GM21825 (cell line): ENCODE measurements at regions not wholly inside any gene's neighbourhood (a gene's known extent, or its start where the extent isn't known, plus 50 kb on each side); places are given as distances from the start of the nearest gene placed in this dataset.
"Not testable (repeated sequence)": the region's sequence is repeated elsewhere in the genome, so short reads cannot be mapped to it uniquely, and the experiment has no call there.

Source experiments
- ATAC-seq: cut with Tn5 transposase; IDR thresholded peaks from one replicate; pipeline ENCODE4 v1.9.1; 2021; ENCODE audit warnings: mild to moderate bottlenecking, moderate library complexity; ENCODE audit not compliant: unreplicated experiment

GRCh38 chr2:185475914-185476313 lies 262.7 kb upstream of the FSIP2 start:
- ATAC-seq: no peak

DNA sequence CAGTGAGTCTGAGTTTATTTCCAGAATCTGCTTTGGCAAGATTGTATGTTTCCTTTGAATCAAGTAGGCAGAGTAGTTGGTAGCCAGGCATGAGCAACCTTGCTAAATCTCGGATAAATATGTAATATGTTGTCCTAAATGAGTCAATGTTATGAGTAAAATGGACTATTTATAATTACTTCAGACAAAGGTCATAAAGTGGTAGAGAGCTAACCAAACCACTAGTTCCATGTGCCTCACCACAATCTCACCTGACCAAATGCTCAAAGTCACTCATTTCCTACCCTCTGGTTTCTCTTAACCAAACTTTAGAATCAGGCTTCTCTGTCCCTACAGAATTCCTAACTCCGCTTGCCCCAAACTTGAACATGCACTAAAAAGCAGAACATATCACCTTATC lies 261.2 kb upstream of the FSIP2 start:
- ATAC-seq: no peak

GRCh38 chr2:185484602-185485001 lies 254.0 kb upstream of the FSIP2 start:
- no peak for ATAC-seq

GRCh38 chr2:185502351-185502750 lies 236.3 kb upstream of the FSIP2 start:
- no peak for ATAC-seq

DNA sequence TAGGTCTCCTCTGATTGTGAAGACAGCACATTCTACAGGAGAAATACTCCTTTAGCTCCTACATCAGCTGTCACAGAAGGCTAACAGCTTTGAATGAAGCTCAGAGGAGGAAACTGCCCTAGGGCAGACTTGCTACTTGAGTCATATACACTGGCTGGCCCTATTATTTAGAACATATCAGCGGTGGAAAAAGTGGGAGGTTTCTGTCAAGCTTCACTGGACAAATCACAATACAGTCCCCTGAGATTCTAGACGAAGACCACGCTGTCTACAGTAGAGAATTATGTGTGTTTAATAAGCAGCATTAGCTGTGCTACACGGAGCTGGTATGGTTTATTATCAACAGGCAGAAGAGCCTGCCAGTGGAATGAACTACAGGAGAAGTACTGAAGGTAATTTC lies 230.9 kb upstream of the FSIP2 start:
- no peak for ATAC-seq

- ATAC-seq: no peak
These were observed 228.5 kb upstream of the FSIP2 start for GRCh38 chr2:185510060-185510459.

DNA sequence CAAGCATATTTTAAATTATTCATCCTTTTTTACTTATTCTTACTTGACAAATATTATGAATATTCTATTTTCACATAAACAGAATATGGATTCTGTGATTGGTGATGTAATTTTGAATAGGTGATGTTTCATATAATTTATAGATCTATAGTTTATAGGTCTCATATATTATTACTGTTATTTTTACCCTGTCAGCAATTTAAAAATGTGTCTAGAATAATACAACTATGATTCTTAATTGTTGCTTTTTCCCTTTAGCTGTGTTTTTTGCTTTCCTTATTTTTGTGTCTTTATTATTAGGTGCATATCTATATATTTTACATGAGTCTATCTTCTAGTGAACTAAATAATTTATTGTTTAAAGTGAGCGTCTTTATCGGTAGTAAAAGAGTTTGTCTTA lies 226.7 kb upstream of the FSIP2 start:
- ATAC-seq: no peak

DNA sequence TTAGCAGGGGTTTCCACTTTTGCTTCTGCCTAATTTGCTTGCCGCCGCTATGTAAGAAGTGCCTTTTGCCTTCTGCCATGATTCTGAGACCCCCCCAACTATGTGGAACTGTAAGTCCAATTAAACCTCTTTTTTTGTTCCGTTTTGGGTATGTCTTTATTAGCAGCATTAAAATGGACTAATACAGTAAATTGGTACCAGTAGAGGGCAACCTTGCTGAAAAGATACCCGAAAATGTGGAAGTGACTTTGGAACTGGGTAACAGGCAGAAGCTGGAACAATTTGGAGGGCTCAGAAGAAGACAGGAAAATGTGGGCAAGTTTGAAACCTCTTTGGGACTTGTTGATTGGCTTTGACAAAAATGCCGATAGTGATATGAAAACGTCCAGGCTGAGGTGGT lies 216.1 kb upstream of the FSIP2 start:
- ATAC-seq: no peak

GRCh38 chr2:185524242-185524641 lies 214.4 kb upstream of the FSIP2 start:
- ATAC-seq: not testable (repeated sequence)

- no peak for ATAC-seq
These were observed 212.4 kb upstream of the FSIP2 start for GRCh38 chr2:185526161-185526560.

DNA sequence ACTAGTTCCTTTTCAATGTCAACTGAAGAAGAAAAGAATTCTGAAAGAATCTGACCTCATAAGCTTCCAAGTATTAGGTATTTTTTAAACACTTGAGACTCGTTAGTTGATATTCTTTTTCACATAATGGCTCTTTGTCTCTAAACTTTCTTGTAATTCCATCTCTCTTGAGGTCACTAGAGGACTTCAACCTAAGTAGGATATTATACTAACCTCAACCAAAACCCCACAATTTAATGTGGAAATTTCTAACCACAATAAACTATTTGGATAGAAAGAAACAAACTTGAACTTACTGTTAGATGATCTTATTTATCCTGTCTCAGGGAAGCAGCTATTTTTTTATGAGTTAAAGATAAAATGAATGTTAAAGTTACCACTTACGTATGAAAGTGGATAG lies 206.9 kb upstream of the FSIP2 start:
- ATAC-seq: no peak

DNA sequence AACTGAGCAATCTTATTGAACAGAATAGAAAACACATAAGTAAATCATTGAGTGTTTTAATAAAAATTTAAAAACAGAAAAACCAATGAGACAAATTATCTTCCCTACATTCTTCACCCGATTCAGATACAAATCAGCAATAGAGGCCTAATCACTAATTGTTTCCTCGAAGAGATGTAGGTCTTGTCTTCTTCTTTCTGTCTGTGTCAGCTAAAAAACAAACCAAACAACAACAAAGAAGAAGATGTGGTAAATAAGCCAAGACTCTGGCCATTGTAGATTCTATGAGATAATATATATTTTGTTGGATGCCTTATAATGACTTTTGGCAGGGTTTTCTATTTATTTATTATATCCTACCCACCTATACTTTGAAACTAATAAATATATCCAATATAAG lies 200.9 kb upstream of the FSIP2 start:
- ATAC-seq: no peak

GRCh38 chr2:185567196-185567595 lies 171.4 kb upstream of the FSIP2 start:
- ATAC-seq: no peak

DNA sequence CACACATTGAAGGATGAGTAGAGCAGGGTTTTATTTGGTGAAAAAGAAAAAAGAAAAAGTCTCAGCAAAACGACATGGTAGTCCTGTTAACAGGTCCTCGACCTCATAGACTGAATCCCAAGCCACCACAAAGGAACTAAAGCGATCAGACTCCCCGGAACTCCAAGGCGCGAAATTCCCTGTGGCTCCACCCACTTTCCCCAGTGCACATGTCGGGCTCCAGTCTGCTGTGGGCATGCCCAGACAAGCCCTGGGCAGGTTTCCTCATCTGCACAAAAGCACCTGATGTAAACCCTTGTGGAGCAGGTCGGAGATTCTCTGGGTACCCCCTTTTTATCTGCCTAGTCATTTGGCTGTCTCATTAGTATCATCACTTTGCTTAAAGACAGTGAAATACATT lies 170.7 kb upstream of the FSIP2 start:
- ATAC-seq: no peak

DNA sequence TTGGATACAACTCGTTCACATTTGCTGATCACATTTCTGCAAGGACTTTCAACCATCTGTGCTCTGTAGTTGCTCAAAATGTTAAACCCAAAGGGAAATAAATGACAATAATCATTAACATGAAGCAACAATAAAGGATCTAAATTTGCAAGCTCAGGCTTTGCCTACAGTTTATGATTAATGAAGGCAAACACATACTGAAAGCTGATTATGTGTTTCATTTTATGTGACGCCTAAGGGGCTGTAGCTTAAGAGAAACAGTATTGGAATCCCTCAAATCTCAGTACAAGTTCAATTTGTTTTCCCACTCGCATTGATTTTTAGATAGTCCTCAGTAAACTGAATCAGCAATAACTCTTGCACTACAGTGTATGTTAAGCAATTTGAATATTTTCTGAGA lies 160.3 kb upstream of the FSIP2 start:
- ATAC-seq: no peak

- ATAC-seq: no peak
These were observed 155.4 kb upstream of the FSIP2 start for GRCh38 chr2:185583058-185583816.

DNA sequence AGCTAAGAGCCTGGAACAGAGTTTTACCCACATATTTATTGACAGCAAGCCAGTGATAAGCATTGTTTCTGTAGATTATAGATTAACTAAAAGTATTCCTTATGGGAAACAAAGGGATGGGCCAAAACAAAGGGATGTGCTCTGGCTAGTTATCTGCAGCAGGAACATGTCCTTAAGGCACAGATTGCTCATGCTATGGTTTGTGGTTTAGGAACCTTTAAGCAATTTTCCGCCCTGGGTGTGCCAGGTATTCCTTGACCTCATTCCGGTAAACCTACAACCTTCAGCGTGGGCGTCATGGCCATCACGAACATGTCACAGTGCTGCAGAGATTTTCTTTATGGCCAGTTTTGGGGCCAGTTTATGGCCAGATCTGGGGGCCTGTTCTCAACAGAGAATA lies 153.4 kb upstream of the FSIP2 start:
- not testable (repeated sequence) for ATAC-seq

DNA sequence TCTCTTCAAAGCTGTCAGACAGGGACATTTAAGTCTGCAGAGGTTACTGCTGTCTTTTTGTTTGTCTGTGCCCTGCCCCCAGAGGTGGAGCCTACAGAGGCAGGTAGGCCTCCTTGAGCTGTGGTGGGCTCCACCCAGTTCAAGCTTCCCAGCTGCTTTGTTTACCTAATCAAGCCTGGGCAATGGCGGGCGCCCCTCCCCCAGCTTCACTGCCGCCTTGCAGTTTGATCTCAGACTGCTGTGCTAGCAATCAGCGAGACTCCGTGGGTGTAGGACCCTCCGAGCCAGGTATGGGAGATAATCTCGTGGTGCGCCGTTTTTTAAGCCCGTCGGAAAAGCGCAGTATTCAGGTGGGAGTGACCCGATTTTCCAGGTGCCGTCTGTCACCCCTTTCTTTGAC lies 147.3 kb upstream of the FSIP2 start:
- ATAC-seq: not testable (repeated sequence)

DNA sequence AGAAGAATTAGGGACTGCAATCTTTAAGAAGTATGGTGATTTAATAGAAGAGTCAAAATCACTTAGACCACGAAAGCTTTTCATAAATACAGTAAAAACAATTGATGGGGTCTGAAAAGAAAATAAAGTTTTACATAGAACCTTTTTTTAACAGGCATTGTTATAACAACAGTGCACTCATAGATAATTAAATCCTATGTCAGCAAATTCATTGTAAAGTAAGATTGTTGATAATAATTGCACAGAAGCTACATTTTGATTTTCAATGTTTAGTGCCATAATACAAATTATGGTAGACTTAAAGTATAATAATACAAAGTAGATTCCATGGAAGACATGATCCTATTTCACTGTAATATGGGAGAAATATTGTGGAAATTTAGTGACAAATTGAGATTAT lies 130.7 kb upstream of the FSIP2 start:
- no peak for ATAC-seq

DNA sequence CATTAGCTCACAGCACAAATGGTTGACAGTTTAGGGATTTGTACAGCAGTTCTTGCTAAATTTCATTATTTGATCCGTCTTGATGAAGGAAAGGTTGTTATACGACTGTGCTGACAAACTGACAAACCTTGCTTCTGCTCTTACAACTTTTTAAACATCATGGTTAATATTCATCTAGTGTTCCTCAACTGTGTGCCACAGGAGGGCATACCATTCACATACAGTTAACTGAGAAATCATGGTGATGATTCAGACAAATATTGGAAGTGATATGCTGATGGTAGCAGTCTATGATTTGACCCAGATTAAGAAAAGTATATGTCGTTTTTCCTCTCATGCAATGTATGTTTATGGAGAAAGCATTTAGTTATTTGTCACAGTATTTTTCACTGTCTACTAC lies 129.8 kb upstream of the FSIP2 start:
- ATAC-seq: no peak

DNA sequence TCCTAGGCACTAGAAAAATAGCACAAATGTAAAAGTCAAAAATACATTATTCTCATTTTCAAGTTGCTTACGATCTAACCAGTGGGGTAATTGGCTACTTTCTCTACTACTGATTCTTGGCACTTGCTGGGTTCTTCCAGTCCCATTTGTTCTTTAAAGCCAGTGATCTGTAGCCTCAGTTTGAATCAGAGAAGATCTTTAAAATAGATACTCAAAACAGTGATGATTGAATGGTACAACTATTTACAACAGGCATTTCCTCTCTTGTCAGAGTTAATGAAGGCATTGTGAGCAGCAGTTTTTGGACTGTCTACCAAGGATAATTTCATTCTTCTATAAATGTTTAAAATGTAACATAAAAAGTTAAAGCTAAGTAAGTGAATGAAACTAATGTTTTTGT lies 128.3 kb upstream of the FSIP2 start:
- ATAC-seq: no peak

DNA sequence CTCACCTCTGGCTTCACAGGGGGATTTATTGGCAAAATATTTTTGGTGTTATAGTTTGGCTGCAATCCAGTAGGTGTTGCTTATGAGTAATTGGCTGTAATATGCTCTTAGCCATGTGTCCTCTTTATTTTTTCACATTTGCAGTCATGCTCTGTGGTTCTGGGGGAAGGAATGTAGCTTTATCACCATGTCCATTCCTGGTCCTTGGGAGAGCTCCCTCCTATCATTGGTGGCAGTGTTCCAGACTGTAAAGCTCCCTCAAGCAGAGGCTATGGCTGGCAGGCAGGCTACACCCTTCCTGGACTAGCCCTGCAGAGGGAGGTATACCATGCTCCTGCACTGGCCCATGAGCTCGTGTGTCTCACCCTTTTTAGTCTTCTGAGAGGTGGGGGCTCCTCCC lies 120.0 kb upstream of the FSIP2 start:
- ATAC-seq: no peak

- no peak for ATAC-seq
These were observed 113.0 kb upstream of the FSIP2 start for GRCh38 chr2:185625604-185626003.
